ENCODE measurements at regions not wholly inside any gene's neighbourhood (a gene's known extent, or its start where the extent isn't known, plus 50 kb on each side); places are given as distances from the start of the nearest gene placed in this dataset.

- DNase-seq, result no peak
Observed at GRCh38 chr9:78507037-78507436, 210.1 kb downstream of the PSAT1 start.

GRCh38 chr9:78510035-78510434, 213.1 kb downstream of the PSAT1 start:
- no peak for DNase-seq

GRCh38 chr9:78515108-78515507, 218.2 kb downstream of the PSAT1 start:
- no peak for DNase-seq

- DNase-seq, result no peak
Observed at GRCh38 chr9:78519786-78520185, 222.9 kb downstream of the PSAT1 start.

GRCh38 chr9:78521680-78522079, 224.8 kb downstream of the PSAT1 start:
- DNase-seq, result no peak

- no peak for DNase-seq
Observed at GRCh38 chr9:78525986-78526560, 229.1 kb downstream of the PSAT1 start.

- no peak for DNase-seq
Observed at GRCh38 chr9:78533500-78533899, 236.6 kb downstream of the PSAT1 start.

- no peak for DNase-seq
Observed at GRCh38 chr9:78539188-78539587, 242.3 kb downstream of the PSAT1 start.

- DNase-seq, result no peak
Observed at GRCh38 chr9:78539904-78540303, 243.0 kb downstream of the PSAT1 start.

- no peak for DNase-seq
Observed at GRCh38 chr9:78541868-78542443, 245.0 kb downstream of the PSAT1 start.

GRCh38 chr9:78542491-78543181, 245.7 kb downstream of the PSAT1 start:
- no peak for DNase-seq

- no peak for DNase-seq
Observed at GRCh38 chr9:78543353-78543752, 246.4 kb downstream of the PSAT1 start.

GRCh38 chr9:78544230-78544629, 247.3 kb downstream of the PSAT1 start:
- no peak for DNase-seq

- DNase-seq, result no peak
Observed at GRCh38 chr9:78547831-78548230, 250.9 kb downstream of the PSAT1 start.

GRCh38 chr9:78548670-78549069, 251.7 kb downstream of the PSAT1 start:
- no peak for DNase-seq

- DNase-seq, result no peak
Observed at GRCh38 chr9:78549711-78550110, 252.8 kb downstream of the PSAT1 start.

GRCh38 chr9:78552802-78553201, 255.9 kb downstream of the PSAT1 start:
- DNase-seq, result no peak

- no peak for DNase-seq
Observed at GRCh38 chr9:78557540-78557939, 260.6 kb downstream of the PSAT1 start.

GRCh38 chr9:78559449-78559885, 262.5 kb downstream of the PSAT1 start:
- DNase-seq, result no peak

- no peak for DNase-seq
Observed at GRCh38 chr9:78562021-78562420, 265.1 kb downstream of the PSAT1 start.

GRCh38 chr9:78563269-78563668, 266.3 kb downstream of the PSAT1 start:
- no peak for DNase-seq

- no peak for DNase-seq
Observed at GRCh38 chr9:78565481-78565880, 268.6 kb downstream of the PSAT1 start.

- no peak for DNase-seq
Observed at GRCh38 chr9:78566521-78566920, 269.6 kb downstream of the PSAT1 start.

- DNase-seq, result no peak
Observed at GRCh38 chr9:78566948-78567675, 270.2 kb downstream of the PSAT1 start.

All from suppressor macrophage treated with lipopolysaccharide for 4 hours (primary cell).